ENCODE measurements at regions not wholly inside any gene's neighbourhood (a gene's known extent, or its start where the extent isn't known, plus 50 kb on each side); places are given as distances from the start of the nearest gene placed in this dataset.
"Not testable (repeated sequence)": the region's sequence is repeated elsewhere in the genome, so short reads cannot be mapped to it uniquely, and the experiment has no call there.

DNA sequence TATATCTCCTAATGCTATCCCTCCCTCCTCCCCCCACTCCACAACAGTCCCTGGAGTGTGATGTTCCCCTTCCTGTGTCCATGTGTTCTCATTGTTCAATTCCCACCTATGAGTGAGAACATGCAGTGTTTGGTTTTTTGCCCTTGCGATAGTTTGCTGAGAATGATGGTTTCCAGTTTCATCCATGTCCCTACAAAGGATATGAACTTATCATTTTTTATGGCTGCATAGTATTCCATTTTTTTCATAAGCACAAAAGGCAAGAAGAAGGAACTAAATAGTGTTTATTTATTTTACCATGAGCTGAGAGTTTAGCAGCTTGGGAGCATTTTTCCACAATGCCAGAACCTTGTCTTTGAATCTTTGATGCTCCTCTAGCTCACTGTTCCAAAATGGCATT is 113.6 kb upstream of the OR4E1 start:
- TF ChIP-seq, protein P1, sequence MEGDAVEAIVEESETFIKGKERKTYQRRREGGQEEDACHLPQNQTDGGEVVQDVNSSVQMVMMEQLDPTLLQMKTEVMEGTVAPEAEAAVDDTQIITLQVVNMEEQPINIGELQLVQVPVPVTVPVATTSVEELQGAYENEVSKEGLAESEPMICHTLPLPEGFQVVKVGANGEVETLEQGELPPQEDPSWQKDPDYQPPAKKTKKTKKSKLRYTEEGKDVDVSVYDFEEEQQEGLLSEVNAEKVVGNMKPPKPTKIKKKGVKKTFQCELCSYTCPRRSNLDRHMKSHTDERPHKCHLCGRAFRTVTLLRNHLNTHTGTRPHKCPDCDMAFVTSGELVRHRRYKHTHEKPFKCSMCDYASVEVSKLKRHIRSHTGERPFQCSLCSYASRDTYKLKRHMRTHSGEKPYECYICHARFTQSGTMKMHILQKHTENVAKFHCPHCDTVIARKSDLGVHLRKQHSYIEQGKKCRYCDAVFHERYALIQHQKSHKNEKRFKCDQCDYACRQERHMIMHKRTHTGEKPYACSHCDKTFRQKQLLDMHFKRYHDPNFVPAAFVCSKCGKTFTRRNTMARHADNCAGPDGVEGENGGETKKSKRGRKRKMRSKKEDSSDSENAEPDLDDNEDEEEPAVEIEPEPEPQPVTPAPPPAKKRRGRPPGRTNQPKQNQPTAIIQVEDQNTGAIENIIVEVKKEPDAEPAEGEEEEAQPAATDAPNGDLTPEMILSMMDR (IDR thresholded peaks at IDR 0.05) = not testable (repeated sequence)
- TF ChIP-seq POLR2A (IDR thresholded peaks at IDR 0.05) = not testable (repeated sequence)
